A204.1 (cell line): ENCODE measurements at regions not wholly inside any gene's neighbourhood (a gene's known extent, or its start where the extent isn't known, plus 50 kb on each side); places are given as distances from the start of the nearest gene placed in this dataset.

ENCODE experiments used
- FAIRE-seq: peaks from 2 replicates; lab custom pipeline; 2012; peaks lifted over from hg19 to GRCh38; lab: Jason Lieb, UNC

DNA sequence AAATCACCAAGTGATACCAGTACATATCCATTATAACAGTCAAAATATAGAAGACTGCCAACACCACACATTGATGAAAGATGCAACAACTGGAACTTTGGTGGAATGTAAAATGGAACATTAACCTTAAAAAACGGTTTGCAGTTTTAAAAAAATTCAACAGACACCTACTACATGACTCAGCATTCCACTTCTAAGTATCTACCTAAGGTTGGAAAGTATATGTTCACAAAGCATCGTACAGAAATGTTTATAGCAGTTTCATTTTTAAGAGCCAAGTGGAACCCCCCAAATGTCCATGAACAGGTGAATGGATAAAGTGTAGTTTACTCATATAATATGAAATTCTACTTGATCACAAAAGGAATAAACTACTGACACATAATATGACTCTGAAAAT lies 314.7 kb upstream of the ARRDC4 start:
- no peak for FAIRE-seq

DNA sequence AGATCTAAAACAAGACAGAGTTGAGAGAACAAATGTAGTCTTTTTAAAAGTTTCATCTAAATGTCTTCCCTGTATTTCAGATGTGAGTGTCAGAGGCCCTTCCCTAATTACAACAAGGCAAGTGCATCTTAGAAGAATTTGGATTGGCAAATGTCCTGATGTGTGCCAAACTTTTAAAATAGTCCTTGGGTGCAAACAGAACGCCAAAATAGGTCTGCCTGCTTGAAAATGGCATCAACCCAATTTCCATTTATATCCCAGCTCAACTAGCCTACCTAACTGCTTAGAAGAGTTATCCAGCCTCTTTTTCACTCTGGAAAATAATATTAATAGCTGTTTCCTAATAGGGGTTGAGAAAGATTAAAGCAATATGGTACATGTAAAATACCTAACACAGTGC lies 311.8 kb upstream of the ARRDC4 start:
- no peak for FAIRE-seq

DNA sequence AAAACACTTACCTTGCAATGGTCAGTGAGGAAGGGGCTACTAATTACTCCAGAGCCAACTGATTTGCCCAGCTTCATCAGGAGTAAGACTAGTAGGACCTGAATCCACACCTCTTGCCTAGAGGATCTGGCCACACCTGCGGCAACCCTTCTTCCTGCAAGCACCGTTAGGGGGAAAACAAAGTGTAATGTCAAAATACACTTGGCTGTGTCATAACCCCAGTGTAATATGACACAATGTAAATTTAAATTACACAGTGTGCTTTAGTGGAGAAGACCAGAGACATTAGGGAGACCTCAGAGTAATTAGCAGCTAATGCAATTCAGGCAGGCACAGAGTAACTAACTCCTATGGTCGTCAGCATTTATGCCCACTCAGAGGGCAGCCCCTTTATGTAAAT lies 308.5 kb upstream of the ARRDC4 start:
- FAIRE-seq: no peak

DNA sequence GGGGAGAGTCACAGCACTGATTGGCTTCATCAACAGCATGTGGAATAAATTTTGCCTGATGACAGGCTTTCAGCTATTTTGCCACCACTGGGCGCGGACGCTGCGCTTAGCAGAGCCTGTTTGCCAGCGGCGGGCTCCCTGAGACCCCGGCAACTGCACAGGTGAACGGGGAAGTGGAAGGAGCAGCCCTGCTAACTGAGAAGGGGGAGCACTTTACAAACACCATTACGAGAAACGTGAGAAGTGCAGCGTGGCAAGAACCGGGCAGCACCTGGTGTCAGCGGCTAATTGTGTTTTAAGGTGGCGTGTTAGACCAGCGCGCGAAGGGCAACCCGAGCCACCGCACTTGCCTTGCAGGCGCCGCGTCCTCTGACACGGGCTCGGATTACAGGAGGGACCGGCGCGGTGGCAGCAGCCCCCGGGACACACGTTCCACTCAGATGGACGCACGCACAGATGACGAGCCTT lies 307.8 kb upstream of the ARRDC4 start:
- FAIRE-seq: no peak

DNA sequence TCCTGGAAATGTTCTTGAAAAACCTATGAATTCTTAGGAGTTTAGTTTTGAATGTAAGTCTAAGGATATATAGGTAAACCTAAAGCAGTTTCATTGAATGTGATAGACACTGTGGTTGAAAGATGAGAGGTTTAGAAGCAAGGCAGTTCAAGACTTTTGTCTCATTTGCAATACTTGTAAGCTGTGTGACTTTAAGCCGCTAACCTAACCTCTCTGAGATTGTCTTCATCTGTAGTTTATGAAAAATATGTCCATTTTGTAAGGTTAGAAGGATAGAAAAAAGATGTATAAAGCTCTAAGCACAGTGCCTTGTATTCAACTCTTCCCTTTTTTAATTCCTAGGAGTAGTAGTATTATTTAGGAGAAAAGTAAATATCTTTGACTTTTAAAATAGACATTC lies 306.6 kb upstream of the ARRDC4 start:
- no peak for FAIRE-seq

DNA sequence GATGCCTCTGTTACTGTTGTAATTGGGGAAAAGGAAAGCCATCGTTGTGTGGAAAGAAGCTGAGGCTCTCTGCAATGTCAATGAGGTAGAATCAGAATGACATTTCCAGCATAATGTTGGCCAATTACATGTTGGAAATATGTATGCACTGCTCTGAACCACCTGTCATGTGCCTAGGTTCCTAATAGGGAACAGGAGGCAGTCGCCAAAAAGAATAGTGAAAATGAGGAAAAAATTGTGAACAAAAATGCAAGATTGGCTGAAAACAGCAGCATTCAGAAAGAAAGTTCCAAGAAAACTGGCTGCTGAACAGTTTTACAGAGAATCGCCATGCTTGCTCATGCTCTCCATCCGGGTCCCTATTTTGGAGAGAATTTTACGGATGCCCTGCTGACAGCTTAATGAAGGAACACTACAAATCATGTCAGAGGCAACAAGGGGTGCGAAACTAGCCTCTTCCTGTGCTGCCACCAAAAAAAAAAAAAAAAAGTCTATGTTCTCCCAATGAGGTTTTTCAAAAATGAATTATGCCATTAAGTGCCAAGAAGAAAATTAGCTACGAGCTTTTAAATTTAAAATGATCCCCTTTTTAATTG lies 305.9 kb upstream of the ARRDC4 start:
- FAIRE-seq: no peak

DNA sequence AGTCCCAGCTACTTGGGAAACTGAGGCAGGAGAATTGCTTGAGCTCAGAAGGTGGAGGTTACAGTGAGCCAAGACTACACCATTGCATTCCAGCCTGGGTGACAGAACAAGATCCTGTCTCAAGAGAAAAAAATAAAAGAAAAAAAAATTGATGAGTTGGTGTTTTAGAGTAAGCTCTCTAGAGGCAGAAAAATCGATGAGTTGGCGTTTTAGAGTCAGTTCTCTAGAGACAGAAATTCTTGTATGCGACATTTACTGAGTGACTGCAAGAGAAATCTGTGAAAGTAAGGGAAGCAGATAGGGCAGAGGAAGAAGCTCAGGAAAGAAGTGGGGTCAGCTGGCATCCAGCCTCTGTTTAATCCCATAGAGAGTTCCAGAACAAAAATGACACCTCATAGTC lies 298.7 kb upstream of the ARRDC4 start:
- FAIRE-seq: no peak

DNA sequence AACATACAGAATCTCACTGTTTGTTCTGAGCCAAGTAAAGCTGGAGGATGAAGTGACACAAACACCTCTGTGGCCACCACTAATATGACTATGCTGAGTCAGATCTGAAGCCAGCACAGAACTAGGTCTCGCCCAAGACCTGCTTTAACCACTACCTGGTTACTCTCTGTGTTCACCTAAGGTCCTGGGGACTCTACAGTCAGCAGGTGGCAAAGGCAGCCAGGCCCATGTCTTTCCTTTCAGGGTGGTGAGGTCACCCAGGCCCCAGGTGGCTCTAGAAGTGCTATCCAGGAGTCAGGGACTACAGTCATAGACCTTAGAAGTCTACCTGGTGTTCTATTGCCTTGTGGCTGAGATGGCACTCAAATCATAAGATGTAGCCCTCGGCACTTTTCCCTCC lies 287.9 kb upstream of the ARRDC4 start:
- FAIRE-seq: no peak

DNA sequence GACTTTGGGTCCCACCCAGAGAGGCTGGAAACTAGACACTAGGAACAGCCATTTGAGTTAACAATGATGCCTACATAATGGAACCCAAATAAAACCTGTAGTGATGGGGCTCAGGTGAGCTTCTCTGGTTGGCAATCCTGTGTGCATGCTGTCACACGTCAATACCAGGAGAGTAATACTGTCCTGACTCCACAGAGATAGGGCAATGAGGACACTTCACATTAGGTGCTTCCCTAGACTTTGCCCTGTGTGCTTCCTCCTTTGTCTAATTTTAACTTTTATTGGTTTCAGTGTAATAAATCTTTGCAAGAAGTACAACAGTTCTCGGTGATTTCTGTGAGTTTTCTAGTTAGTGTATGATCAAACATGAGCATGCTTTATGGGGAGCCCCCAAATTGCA lies 281.8 kb upstream of the ARRDC4 start:
- no peak for FAIRE-seq

DNA sequence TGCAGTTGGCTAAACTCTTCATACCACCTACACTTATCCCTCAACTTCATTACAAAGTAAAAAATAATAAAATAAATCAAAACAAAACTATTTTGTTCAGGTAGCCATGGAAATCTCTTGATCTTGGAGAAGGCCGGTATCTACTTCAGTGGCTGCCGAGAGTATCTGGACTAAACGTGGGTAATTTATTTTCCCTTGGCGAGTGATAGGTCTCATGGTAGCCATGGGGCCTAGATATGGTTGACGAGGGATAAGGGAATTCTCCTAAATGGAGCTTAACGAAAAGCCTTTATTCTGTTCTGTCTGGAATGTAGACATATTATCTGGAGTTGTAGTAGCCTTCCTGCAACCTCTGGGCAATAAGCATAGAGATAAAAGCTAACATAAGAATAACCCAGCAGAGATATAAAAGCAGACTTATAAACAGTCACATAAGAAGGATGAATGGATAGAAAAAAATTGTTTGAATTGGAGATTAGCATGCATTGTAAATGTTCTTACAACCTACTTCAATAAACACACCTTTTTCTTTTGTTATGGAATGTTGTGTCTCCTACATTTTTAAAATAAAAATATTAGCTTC lies 281.3 kb upstream of the ARRDC4 start:
- FAIRE-seq: no peak

DNA sequence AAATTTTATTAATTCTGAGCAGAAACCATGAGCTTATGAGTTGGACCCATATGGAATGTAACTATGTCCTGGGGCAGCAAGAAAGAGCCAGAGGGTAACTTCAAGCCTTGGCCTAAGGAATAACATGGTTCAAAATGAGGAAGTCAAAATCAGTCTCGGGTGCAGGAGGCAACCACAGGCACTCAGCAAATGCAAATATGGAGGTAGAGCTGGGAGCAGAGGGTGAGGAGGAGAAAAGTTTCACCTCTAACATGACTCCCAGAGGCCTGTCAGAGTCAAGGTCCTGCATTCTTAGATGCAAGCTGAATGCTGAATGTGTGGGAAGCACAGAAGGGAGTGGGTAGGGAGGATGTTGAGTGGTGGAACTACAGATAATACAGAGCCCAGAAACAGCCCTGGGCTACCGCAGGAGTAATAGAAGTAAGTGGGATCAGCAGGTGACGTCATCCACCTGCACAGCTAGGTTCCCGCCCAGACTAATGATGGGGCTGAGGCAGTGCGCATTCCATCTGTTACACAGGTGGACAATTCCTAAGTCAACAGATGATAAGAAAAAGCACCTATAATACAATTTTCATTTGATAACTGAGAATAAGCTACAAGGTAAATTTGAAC lies 279.8 kb upstream of the ARRDC4 start:
- FAIRE-seq: no peak

DNA sequence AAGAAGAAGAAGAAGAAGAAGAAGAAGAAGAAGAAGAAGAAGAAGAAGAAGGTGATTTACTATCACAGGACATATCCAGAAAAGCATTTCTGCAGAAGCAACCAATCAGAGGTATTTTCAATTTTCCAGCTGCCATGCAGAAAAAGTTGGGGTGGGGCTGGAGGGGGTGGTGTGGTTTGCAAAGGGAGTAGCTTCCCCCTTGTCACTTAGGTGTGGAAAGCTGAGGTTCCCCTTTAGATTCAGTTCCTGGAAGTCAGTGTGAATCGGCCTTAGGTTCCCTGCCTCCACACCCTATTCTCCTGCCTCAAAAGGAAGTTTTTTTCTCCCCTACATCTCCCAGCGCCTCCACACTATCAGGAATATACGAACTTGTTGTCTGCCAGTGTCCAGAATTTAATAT lies 276.7 kb upstream of the ARRDC4 start:
- FAIRE-seq: no peak

DNA sequence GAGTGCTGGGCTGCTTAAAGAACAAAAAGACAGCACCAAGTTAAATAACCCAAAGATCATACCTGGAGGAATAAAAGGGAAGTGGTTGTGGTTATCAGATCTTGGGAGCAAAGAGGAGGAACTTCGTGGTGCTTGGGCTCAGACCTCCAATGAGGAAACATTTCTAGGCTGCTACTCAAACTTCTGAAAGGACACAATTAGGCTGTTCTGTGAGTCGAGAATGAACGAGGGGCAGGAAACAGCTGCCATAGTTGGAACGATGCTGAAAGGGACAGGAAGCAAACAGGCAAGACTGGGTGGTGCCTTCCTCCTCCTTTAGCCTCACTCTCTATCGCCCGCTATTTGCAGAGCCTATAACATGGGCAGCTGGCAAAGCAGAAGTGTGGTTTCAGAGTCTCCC lies 276.3 kb upstream of the ARRDC4 start:
- FAIRE-seq: no peak

DNA sequence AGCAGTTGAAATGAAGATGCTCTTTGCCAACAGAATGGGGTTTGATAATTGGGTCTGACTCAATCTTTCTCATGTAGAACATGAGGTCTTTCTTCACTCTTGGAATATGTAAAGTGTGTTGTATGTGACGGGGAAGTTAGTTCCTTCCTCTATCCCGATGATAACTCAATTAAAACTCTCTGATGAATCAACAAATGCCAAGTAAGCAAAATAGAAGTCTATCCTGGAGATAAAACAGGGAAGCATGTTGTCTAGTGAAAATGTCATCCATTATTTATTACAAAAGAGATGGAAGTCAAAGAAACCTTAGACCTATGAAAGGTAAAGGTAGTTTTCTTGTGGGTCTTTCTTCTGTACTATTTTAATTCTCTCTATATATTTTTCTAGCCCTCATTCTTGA lies 274.2 kb upstream of the ARRDC4 start:
- FAIRE-seq: no peak

DNA sequence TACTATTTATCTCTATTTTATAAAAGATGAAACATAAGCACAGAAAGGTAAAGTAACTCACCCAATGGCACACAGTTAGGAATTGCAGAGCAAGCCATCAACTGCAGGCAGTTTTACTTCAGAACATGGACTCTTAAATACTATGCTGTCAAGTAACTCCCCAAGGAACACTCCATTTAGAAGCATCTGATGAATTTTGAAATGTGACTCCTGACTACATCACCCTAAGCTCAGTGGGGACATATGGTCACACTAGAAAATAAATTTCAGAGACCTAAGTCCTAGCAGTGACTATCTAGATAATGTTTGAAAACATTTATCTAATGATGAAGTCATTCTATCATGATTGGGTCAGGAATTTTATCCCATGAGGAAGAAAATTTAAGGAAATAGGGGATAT lies 272.8 kb upstream of the ARRDC4 start:
- FAIRE-seq: no peak

DNA sequence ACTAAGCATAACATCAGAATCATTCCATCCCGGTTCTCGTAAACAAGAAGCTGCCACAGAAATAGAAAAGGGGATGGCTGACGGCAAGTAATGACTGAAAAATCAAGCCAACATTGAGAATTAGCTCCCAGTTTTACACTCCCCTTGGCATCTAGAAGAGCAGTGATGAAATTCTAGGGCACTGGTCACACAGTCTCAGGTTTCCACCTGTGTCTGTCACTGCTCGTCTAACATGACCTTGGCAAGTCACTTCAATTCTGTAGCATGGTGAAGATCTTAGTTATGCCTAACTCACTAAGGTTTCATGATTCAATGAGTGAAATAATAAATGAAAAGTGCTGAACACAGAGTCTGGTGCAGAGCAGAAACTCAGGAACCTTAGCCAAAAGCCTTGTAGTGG lies 272.3 kb upstream of the ARRDC4 start:
- FAIRE-seq: no peak

DNA sequence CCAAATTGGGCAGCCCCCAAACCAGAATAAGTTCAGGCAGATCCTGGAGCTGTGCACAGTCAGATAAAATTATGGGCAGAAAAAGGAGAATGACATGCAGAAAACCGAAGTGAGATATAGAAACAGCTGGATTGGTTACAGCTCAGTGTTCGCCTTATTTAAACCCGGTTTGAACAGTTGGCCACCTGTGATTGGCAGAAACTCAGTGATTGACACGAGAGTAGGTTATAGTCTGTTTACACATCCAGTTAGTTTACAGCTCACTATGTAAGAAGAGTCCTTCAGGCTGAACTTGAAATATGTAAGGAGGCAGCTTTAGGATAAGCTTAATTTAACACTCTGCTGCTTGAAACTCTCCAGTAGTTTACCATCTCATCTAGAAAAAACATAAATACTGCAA lies 271.6 kb upstream of the ARRDC4 start:
- no peak for FAIRE-seq

DNA sequence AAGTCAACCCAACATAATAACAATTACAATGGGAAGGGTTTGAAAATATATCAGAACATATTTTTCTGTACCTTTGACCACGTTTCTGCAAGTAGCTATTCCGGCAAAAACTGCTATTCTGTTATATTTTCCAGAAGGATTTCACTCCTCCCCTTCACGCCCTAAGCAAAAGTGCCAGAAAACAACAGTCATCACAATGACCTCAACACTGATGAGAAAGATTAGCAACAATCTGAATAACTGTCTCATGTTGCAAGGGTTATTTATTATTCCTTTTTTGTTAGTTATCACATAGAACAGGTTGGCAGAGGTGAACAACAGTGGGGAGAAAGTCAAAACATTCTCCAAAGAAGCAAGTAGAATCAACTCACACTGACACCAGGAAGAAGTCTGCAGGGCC lies 269.4 kb upstream of the ARRDC4 start:
- FAIRE-seq: no peak

DNA sequence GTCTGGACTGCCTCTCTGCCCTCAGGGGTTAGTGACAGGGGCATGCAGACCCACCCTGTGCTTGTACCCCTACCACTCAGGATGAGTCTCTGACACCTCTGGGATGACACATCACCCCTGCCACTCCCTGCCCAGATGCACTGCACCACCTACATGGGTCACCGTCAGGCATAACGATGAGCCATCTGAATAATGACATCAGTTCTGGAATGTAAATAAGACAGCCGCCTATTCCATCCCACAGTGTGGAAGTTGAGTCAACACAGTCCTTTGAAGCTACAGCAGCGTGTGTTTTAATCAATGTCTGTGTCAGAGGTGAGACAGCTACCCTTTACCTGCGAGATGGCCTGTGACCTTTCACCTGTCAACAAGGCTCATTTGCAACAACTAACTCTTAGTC lies 268.7 kb upstream of the ARRDC4 start:
- FAIRE-seq: no peak

DNA sequence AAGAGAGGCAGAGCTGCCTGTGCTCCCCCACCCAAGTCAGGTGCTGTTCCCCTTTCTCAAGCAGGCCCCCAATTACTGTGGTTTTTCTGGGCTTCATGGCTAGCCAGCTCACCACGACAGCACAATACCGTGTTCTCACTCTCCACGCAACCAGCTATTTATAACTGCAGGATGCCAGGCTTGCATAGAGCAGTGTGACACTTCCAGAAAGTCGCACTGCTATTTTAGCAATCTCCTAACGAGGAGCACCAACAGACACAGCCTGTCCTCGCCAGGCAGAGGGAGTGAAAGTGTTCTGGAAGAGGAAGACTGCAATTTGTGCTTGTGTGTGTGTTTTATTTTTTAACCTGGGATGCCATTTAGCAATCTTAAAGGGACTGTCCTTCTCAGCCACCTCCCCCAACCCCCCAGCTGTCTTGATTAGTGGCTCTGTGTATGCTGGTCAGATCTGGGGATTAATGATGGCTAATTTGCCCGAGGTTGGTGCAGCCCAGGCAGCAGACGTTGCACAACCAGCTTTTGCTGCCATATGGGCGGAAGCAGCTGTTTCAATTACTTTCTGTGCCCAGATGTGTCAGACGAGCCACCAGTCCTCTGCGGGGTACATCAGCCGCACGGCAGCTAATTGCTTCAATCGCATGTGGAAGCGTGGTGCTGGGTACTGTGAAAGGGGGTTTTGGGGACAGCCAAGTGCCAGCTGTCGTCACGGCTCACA lies 268.0 kb upstream of the ARRDC4 start:
- FAIRE-seq: no peak

DNA sequence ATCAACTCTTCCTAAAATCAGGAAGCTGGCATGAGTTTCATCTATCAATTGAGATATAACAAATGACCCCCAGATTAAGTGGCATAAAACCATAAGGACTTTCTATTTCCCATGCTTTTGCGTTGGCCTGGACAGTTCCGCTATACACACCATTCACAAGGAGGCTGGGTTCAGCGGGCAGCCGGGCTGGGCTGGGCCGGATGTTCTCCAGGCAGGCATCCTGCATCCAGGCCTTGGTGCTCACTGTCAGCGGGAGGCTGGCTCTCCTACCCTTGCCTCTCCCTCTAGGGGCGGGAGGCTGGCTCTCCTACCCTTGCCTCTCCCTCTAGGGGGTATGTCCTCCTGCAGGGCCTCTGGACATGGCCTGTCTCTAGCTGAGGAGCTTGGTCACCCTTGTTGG lies 266.0 kb upstream of the ARRDC4 start:
- FAIRE-seq: no peak

DNA sequence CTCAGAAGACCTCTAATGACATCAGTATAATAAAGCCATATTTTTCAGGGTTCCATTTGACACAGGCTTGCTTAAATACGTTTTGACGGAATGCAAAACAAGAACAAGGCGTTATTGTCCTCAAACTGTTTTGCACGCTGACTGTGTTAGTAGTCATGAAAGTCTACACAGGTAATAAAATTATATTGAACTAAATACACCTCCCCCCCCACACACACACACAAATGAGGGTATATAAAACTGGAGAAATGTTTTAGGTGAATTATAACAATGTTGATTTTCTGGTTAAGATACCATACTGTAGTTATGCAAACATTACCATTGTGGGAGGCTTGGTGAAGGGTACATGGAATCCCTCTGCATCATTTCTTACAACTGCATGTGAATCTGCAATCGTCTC lies 257.1 kb upstream of the ARRDC4 start:
- FAIRE-seq: no peak

DNA sequence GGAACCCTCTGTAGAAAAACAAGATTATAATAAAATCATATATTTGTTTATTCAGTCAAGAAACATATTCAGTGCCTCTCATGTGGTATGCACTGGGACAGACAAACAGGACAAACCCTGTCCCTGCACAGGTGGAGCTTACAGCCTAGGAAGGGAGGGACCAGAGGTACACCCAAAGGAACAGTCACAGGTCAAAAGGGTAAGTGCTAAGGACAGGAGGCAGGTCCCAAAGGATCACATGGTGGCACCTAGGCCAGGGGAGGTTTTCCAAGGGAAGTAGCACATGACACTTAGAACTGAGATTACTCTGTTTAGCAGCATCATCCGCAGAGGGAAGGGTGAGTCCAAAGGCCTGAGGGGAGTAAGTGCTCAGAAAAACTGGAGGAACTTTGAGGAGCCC lies 254.4 kb upstream of the ARRDC4 start:
- no peak for FAIRE-seq

DNA sequence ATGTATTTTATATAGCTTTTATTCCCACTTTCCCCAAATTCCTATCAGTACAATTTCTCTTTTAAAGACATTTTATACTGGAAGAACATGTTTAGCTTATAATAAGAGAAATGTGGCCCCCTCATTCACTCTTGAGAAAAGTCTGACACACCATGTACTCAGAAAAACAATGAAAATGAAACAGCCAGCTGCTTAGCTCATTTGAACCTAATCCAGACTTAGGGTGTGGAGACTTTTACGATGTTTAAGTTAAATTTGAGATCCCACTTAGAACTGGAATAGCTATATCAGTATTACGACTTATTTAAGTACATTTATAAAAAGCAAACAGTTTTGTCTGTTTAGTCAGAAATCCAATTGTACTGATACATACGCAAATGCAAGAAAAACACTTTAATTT lies 252.3 kb upstream of the ARRDC4 start:
- FAIRE-seq: no peak
